HCT116 (cell line): ENCODE measurements at regions not wholly inside any gene's neighbourhood (a gene's known extent, or its start where the extent isn't known, plus 50 kb on each side); places are given as distances from the start of the nearest gene placed in this dataset.

Experiments
- ATAC-seq: fragments of 200-7000 bp; cut with Tn5 transposase; 2 replicates; pipeline ENCODE4 v1.9.1; 2020; ENCODE audit warnings: mild to moderate bottlenecking, moderate library complexity
- BruUV-seq: library from RNA; stranded (reverse); fragments of 400-500 nt; replicated peaks from 2 replicates; lab custom pipeline; 2021; lab: Mats Ljungman, UMichigan
- CTCF ChIA-PET: fragments of 300-600 bp; sonication (Branson Sonifier 250); formaldehyde crosslinking; loops from one replicate; lab custom pipeline; 2021; ENCODE audit warnings: antibody characterized with exemption; lab: Charles Lee
- POLR2A ChIA-PET: fragments of 300-600, 350-600 bp; sonication (Branson Sonifier 250); formaldehyde crosslinking; loops from one replicate; lab custom pipeline; 2021; ENCODE audit warnings: antibody characterized with exemption; lab: Charles Lee
- RAD21 ChIA-PET, 2 experiments: fragments of 300-600 bp; sonication (Branson Sonifier 250); formaldehyde crosslinking; loops; one replicate each; lab custom pipeline; 2023; ENCODE audit warnings: low total read pairs in 2 of 2; ENCODE audit not compliant: uncharacterized antibody in 2 of 2, unreplicated experiment in 2 of 2, low non-redundant PET in 1 of 2; lab: Charles Lee
- DNase-seq: peaks from one replicate; pipeline ENCODE4 v3.0.0-alpha.2; 2010; ENCODE audit warnings: low read depth, low spot score
- H2AFZ ChIP-seq: fragments of 200-600 bp; shearing (Covaris generic), sonication (generic); 2 replicates; pipeline ENCODE4 v1.6.1; 2017; ENCODE audit warnings: low read depth, mixed run types, mixed read lengths, antibody characterized with exemption, low read length; ENCODE audit not compliant: poor library complexity, severe bottlenecking
- H3K27ac ChIP-seq: 2 replicates; pipeline ENCODE4 v1.5.1; 2012; ENCODE audit warnings: low read depth, low read length
- H3K27me3 ChIP-seq: fragments of 200-600 bp; sonication (generic); 2 replicates; pipeline ENCODE4 v1.6.1; 2016; ENCODE audit warnings: mixed run types, low read length, mixed read lengths; ENCODE audit not compliant: insufficient read depth
- H3K36me3 ChIP-seq, 2 experiments: fragments of 200-500 bp in 1 of 2; fragments of 200-600 bp in 1 of 2; sonication (Bioruptor generic) in 1 of 2; sonication (generic) in 1 of 2; 2 replicates each; pipeline versions ENCODE4 v1.5.1 to v1.6.1; 2014 to 2016; ENCODE audit warnings: low read length in 2 of 2, inconsistent platforms in 1 of 2, mixed read lengths in 1 of 2, mixed run types in 1 of 2; ENCODE audit not compliant: insufficient read depth in 2 of 2, control insufficient read depth in 1 of 2
- H3K4me1 ChIP-seq, 2 experiments: fragments of 200-600 bp in 1 of 2; sonication (generic) in 1 of 2; 2 replicates each; pipeline versions ENCODE4 v1.5.1 to v1.6.1; 2012 to 2017; ENCODE audit warnings: low read length in 2 of 2, inconsistent platforms in 1 of 2, mild to moderate bottlenecking in 1 of 2, mixed read lengths in 1 of 2, mixed run types in 1 of 2, moderate library complexity in 1 of 2; ENCODE audit not compliant: insufficient read depth in 2 of 2, control insufficient read depth in 1 of 2
- H3K4me2 ChIP-seq: fragments of 200-600 bp; sonication (generic); 2 replicates; pipeline ENCODE4 v1.6.1; 2017; ENCODE audit warnings: mixed run types, low read length, mixed read lengths
- H3K4me3 ChIP-seq, 2 experiments: fragments of 200-600 bp in 1 of 2; sonication (generic) in 1 of 2; replicated peaks in 1 of 2; 2 replicates each; pipeline ENCODE4 v1.5.1; 2011 to 2016; ENCODE audit warnings: low read length in 2 of 2, control low read depth in 1 of 2, low read depth in 1 of 2, mild to moderate bottlenecking in 1 of 2, mixed read lengths in 1 of 2, mixed run types in 1 of 2
- H3K79me2 ChIP-seq: fragments of 200-600 bp; sonication (generic); 2 replicates; pipeline ENCODE4 v1.6.1; 2017; ENCODE audit warnings: mild to moderate bottlenecking, mixed run types, low read length, moderate library complexity, mixed read lengths; ENCODE audit not compliant: insufficient read depth
- H3K9ac ChIP-seq: fragments of 200-600 bp; sonication (generic); 2 replicates; pipeline ENCODE4 v1.6.1; 2016; ENCODE audit warnings: low read length, mixed read lengths
- H3K9me2 ChIP-seq: fragments of 200-600 bp; sonication (generic), shearing (Covaris generic); 2 replicates; pipeline ENCODE4 v1.6.1; 2017; ENCODE audit warnings: mixed run types, mild to moderate bottlenecking, moderate library complexity; ENCODE audit not compliant: insufficient read depth
- H3K9me3 ChIP-seq, 2 experiments: fragments of 200-500 bp in 1 of 2; fragments of 200-600 bp in 1 of 2; sonication (Bioruptor generic) in 1 of 2; sonication (generic) in 1 of 2; 2 replicates each; pipeline ENCODE4 v1.6.1; 2014 to 2017; ENCODE audit warnings: low read length in 2 of 2, mixed read lengths in 2 of 2, inconsistent platforms in 1 of 2, low read depth in 1 of 2, mild to moderate bottlenecking in 1 of 2, mixed run types in 1 of 2, moderate library complexity in 1 of 2; ENCODE audit not compliant: control insufficient read depth in 1 of 2, insufficient read depth in 1 of 2
- H4K20me1 ChIP-seq: fragments of 200-600 bp; sonication (generic), shearing (Covaris generic); 2 replicates; pipeline ENCODE4 v1.6.1; 2017; ENCODE audit warnings: mixed run types, mild to moderate bottlenecking, moderate library complexity; ENCODE audit not compliant: insufficient read depth
- ATF3 ChIP-seq: IDR thresholded peaks from 2 replicates; pipeline ENCODE4 v1.6.1; 2012
- CEBPB ChIP-seq: IDR thresholded peaks from 2 replicates; pipeline ENCODE4 v1.6.1; 2012; ENCODE audit warnings: low read depth
- FOSL1 ChIP-seq: IDR thresholded peaks from 2 replicates; pipeline ENCODE4 v1.6.1; 2012; ENCODE audit warnings: low read depth
- REST ChIP-seq: IDR thresholded peaks from 2 replicates; pipeline ENCODE4 v1.6.1; 2012; ENCODE audit warnings: low read depth
- YY1 ChIP-seq: IDR thresholded peaks from 2 replicates; pipeline ENCODE4 v1.6.1; 2011; ENCODE audit warnings: low read length, low read depth, moderate library complexity, mild to moderate bottlenecking; ENCODE audit not compliant: insufficient replicate concordance; ENCODE audit errors: extremely low read depth
- ZFX ChIP-seq: fragments of 450-650 bp; IDR thresholded peaks from 2 replicates; pipeline ENCODE4 v1.6.1; 2017
- ZNF274 ChIP-seq: fragments of 200-500 bp; sonication (Bioruptor generic); IDR thresholded peaks from 2 replicates; pipeline ENCODE4 v1.6.1; 2014; ENCODE audit warnings: mild to moderate bottlenecking, low read depth, low read length, inconsistent platforms
- intact Hi-C: fragments of 100-400 bp; cut with micrococcal nuclease; formaldehyde crosslinking; loops from 2 replicates; pipeline ENCODE4 v1.10.0; 2022

GRCh38 chr20:55918471-55918870 lies 86.8 kb downstream of the CBLN4 start:
- H3K4me3 ChIP-seq: no peak overlapping the region
- no peak for TF ChIP-seq ATF3
- TF ChIP-seq FOSL1: no peak
- TF ChIP-seq CEBPB: no peak
- no peak for TF ChIP-seq YY1
- TF ChIP-seq ZNF274: no peak
- TF ChIP-seq ZFX: no peak
- no peak for TF ChIP-seq REST
- TF ChIP-seq, all 23 proteins: peak for 0
- H3K79me2 ChIP-seq: no peaks in the 10 kb centered on the region
- intact Hi-C loops: no loop called here
- H3K4me1 ChIP-seq: no peaks in the 10 kb centered on the region
- H2AFZ ChIP-seq: no peak overlapping the region
- H3K9ac ChIP-seq: no peak overlapping the region
- BruUV-seq: no TSS peak
- no peaks in the 10 kb centered on the region for H3K9me2 ChIP-seq
- no peak overlapping the region for H3K27ac ChIP-seq
- H3K9me3 ChIP-seq: peaks cover 20 to 29% of the 10 kb centered on the region in 2 experiments; a peak in 2 of 4 replicates
- ChIA-PET POLR2A (no interaction called here), CTCF (no interaction called here), RAD21 (no interaction called here)
- no peak for ATAC-seq
- no peaks in the 10 kb centered on the region for H3K27me3 ChIP-seq
- no peaks in the 10 kb centered on the region for H4K20me1 ChIP-seq
- no peak for DNase-seq
- H3K4me2 ChIP-seq: no peak overlapping the region
- no peaks in the 10 kb centered on the region for H3K36me3 ChIP-seq
